GM12878 (cell line): ENCODE measurements at regions not wholly inside any gene's neighbourhood (a gene's known extent, or its start where the extent isn't known, plus 50 kb on each side); places are given as distances from the start of the nearest gene placed in this dataset.
A peak's percentile ranks its signal among the peaks of the same experiment; 100 is the strongest.

Source experiments
- CTCF ChIP-seq, 3 experiments: IDR thresholded peaks in 2 of 3; conservative IDR thresholded peaks in 1 of 3; 2 replicates each; pipeline ENCODE4 v1.5.1; 2011; ENCODE audit warnings: low read depth in 3 of 3, low read length in 3 of 3, mild to moderate bottlenecking in 3 of 3, control low read depth in 2 of 3, moderate library complexity in 2 of 3, inconsistent platforms in 1 of 3, mixed read lengths in 1 of 3; ENCODE audit not compliant: control insufficient read depth in 2 of 3, insufficient read depth in 1 of 3; ENCODE audit errors: extremely low read depth in 1 of 3
- FOXM1 ChIP-seq: IDR thresholded peaks from 2 replicates; pipeline ENCODE4 v1.6.1; 2012; ENCODE audit warnings: low read depth, mild to moderate bottlenecking, inconsistent platforms, low read length, moderate library complexity
- HDGF ChIP-seq: fragments of 450-650 bp; IDR thresholded peaks from 2 replicates; pipeline ENCODE4 v1.6.1; 2016; ENCODE audit warnings: antibody characterized with exemption
- MTA3 ChIP-seq: IDR thresholded peaks from 2 replicates; pipeline ENCODE4 v1.6.1; 2012; ENCODE audit warnings: low read length, inconsistent platforms, borderline replicate concordance
- REST ChIP-seq: IDR thresholded peaks from 2 replicates; pipeline ENCODE4 v1.6.1; 2012; ENCODE audit warnings: mild to moderate bottlenecking, low read depth, low read length
- SMC3 ChIP-seq: IDR thresholded peaks from 2 replicates; pipeline ENCODE4 v1.6.1; 2011; ENCODE audit warnings: low read length, improper control_type of control experiment, borderline replicate concordance
- ZBTB33 ChIP-seq: fragments of 450-650 bp; IDR thresholded peaks from 2 replicates; pipeline ENCODE4 v1.6.1; 2017; ENCODE audit warnings: mild to moderate bottlenecking

- TF ChIP-seq REST = no peak
- TF ChIP-seq FOXM1 = no peak
- TF ChIP-seq ZBTB33 = no peak
- no peak for TF ChIP-seq MTA3
- TF ChIP-seq HDGF = no peak
- peak in 1 of 3 experiments; percentile 3; a peak in 2 of 6 replicates for TF ChIP-seq CTCF (IDR thresholded peaks at IDR 0.05 in 2 of 3, conservative IDR thresholded peaks at IDR 0.05 in 1 of 3; ENCODE audit: control insufficient read depth in 2 of 3, extremely low read depth in 1 of 3, insufficient read depth in 1 of 3, low read depth in 3 of 3, low read length in 3 of 3)
- peak; percentile 20; the same call in 1 of the 2 replicates for TF ChIP-seq SMC3
Observed at GRCh38 chr17:65418622-65419021, 142.8 kb downstream of the AXIN2 start (continued).
